ENCODE measurements at regions not wholly inside any gene's neighbourhood (a gene's known extent, or its start where the extent isn't known, plus 50 kb on each side); places are given as distances from the start of the nearest gene placed in this dataset.

- no peak for TF ChIP-seq CTCF (IDR thresholded peaks at IDR 0.05)
- no peak for TF ChIP-seq POLR2A (IDR thresholded peaks at IDR 0.05)
Measured at GRCh38 chr13:95411428-95412040, 110.3 kb upstream of the ABCC4 start.

Data from Peyer's patch (tissue), 4 donors.